HEK293 (cell line): ENCODE measurements at regions not wholly inside any gene's neighbourhood (a gene's known extent, or its start where the extent isn't known, plus 50 kb on each side); places are given as distances from the start of the nearest gene placed in this dataset.

Source experiments
- CTCF ChIA-PET: fragments of 350-600 bp; formaldehyde crosslinking; extraction: SDS; loops from one replicate; lab custom pipeline; 2021; ENCODE audit warnings: antibody characterized with exemption; lab: Yijun Ruan, JAX
- POLR2A ChIA-PET: fragments of 300-600 bp; formaldehyde crosslinking; extraction: SDS; loops from one replicate; lab custom pipeline; 2020; ENCODE audit warnings: antibody characterized with exemption, inconsistent platforms; lab: Yijun Ruan, JAX
- H3K27ac ChIP-seq: fragments of 200-500 bp; sonication (Bioruptor generic); 2 replicates; pipeline ENCODE4 v1.5.1; 2014; ENCODE audit warnings: low read depth, low read length, control low read depth, inconsistent platforms; ENCODE audit errors: extremely low read depth
- H3K36me3 ChIP-seq, 2 experiments: fragments of 200-500 bp in 1 of 2; sonication (Bioruptor generic) in 1 of 2; 1 replicate in 1 of 2; 2 replicates in 1 of 2; pipeline ENCODE4 v1.5.1; 2014 to 2017; ENCODE audit warnings: inconsistent platforms in 2 of 2, low read length in 2 of 2; ENCODE audit not compliant: control insufficient read depth in 2 of 2, insufficient read depth in 1 of 2
- H3K4me1 ChIP-seq: fragments of 200-500 bp; sonication (Bioruptor generic); 2 replicates; pipeline ENCODE4 v1.5.1; 2014; ENCODE audit warnings: mild to moderate bottlenecking, low read length, inconsistent platforms; ENCODE audit not compliant: control insufficient read depth, insufficient read depth
- H3K4me3 ChIP-seq: 2 replicates; pipeline ENCODE4 v1.5.1; 2011; ENCODE audit warnings: low read depth, mild to moderate bottlenecking, control low read depth, low read length, moderate library complexity
- H3K9me3 ChIP-seq: fragments of 200-500 bp; sonication (Bioruptor generic); 2 replicates; pipeline ENCODE4 v1.5.1; 2014; ENCODE audit warnings: low read depth, low read length, inconsistent platforms; ENCODE audit not compliant: control insufficient read depth, insufficient read depth
- BCL11B ChIP-seq: fragments of 450-650 bp; formaldehyde crosslinking; IDR thresholded peaks from 2 replicates; pipeline ENCODE4 v1.5.1; 2016; ENCODE audit warnings: low read depth, missing biosample characterization, missing genetic modification characterization
- HOXC10 ChIP-seq: sonication (generic); formaldehyde crosslinking; IDR thresholded peaks from 2 replicates; pipeline ENCODE4 v1.8.1; 2023; ENCODE audit warnings: mild to moderate bottlenecking, missing genetic modification reagents
- REPIN1 ChIP-seq: fragments of 450-650 bp; formaldehyde crosslinking; IDR thresholded peaks from 2 replicates; pipeline ENCODE4 v1.5.1; 2017; ENCODE audit warnings: missing biosample characterization, missing genetic modification characterization, low read depth
- SALL2 ChIP-seq: fragments of 450-650 bp; formaldehyde crosslinking; IDR thresholded peaks from 2 replicates; pipeline ENCODE4 v1.5.0; 2017; ENCODE audit warnings: missing biosample characterization, mild to moderate bottlenecking, missing genetic modification characterization, borderline replicate concordance
- SP7 ChIP-seq: fragments of 450-650 bp; formaldehyde crosslinking; IDR thresholded peaks from 2 replicates; pipeline ENCODE4 v1.5.1; 2016; ENCODE audit warnings: missing biosample characterization, missing genetic modification characterization
- TCF7L2 ChIP-seq: IDR thresholded peaks from 2 replicates; pipeline ENCODE4 v1.6.1; 2011; ENCODE audit warnings: low read depth, mild to moderate bottlenecking, inconsistent platforms, low read length, moderate library complexity, borderline replicate concordance
- WT1 ChIP-seq: fragments of 450-650 bp; formaldehyde crosslinking; IDR thresholded peaks from 2 replicates; pipeline ENCODE4 v1.5.1; 2016; ENCODE audit warnings: missing biosample characterization, missing genetic modification characterization
- ZBTB20 ChIP-seq: fragments of 450-650 bp; formaldehyde crosslinking; IDR thresholded peaks from 2 replicates; pipeline ENCODE4 v1.5.1; 2016; ENCODE audit warnings: missing biosample characterization, missing genetic modification characterization
- ZNF133 ChIP-seq: fragments of 450-650 bp; formaldehyde crosslinking; IDR thresholded peaks from 2 replicates; pipeline ENCODE4 v1.5.1; 2016; ENCODE audit warnings: missing biosample characterization, missing genetic modification characterization
- ZNF169 ChIP-seq: fragments of 450-650 bp; formaldehyde crosslinking; IDR thresholded peaks from 2 replicates; pipeline ENCODE4 v1.5.1; 2016; ENCODE audit warnings: missing biosample characterization, missing genetic modification characterization
- ZNF2 ChIP-seq: fragments of 450-650 bp; formaldehyde crosslinking; IDR thresholded peaks from 2 replicates; pipeline ENCODE4 v1.5.1; 2016; ENCODE audit warnings: missing biosample characterization, missing genetic modification characterization
- ZNF202 ChIP-seq: fragments of 450-650 bp; formaldehyde crosslinking; IDR thresholded peaks from 2 replicates; pipeline ENCODE4 v1.5.1; 2016; ENCODE audit warnings: missing biosample characterization, missing genetic modification characterization, borderline replicate concordance
- ZNF23 ChIP-seq: fragments of 450-650 bp; formaldehyde crosslinking; IDR thresholded peaks from 2 replicates; pipeline ENCODE4 v1.5.1; 2016; ENCODE audit warnings: missing biosample characterization, missing genetic modification characterization, borderline replicate concordance
- ZNF248 ChIP-seq: fragments of 450-650 bp; formaldehyde crosslinking; IDR thresholded peaks from 2 replicates; pipeline ENCODE4 v1.5.1; 2017; ENCODE audit warnings: missing biosample characterization, missing genetic modification characterization
- ZNF404 ChIP-seq: fragments of 450-650 bp; formaldehyde crosslinking; IDR thresholded peaks from 2 replicates; pipeline ENCODE4 v1.5.1; 2017; ENCODE audit warnings: missing biosample characterization, missing genetic modification characterization
- ZNF473 ChIP-seq: fragments of 450-650 bp; formaldehyde crosslinking; IDR thresholded peaks from 2 replicates; pipeline ENCODE4 v1.5.1; 2017; ENCODE audit warnings: missing biosample characterization, missing genetic modification characterization
- ZNF596 ChIP-seq: fragments of 450-650 bp; IDR thresholded peaks from 2 replicates; pipeline ENCODE4 v1.5.0; 2018; ENCODE audit warnings: missing biosample characterization, mild to moderate bottlenecking, missing genetic modification characterization, moderate library complexity
- ZNF664 ChIP-seq: fragments of 450-650 bp; formaldehyde crosslinking; IDR thresholded peaks from 2 replicates; pipeline ENCODE4 v1.5.1; 2016; ENCODE audit warnings: missing biosample characterization, missing genetic modification characterization
- ZNF677 ChIP-seq: fragments of 450-650 bp; IDR thresholded peaks from 2 replicates; pipeline ENCODE4 v1.5.0; 2018; ENCODE audit warnings: missing biosample characterization, mild to moderate bottlenecking, missing genetic modification characterization, moderate library complexity
- ZNF768 ChIP-seq: fragments of 450-650 bp; formaldehyde crosslinking; IDR thresholded peaks from 2 replicates; pipeline ENCODE4 v1.5.1; 2018; ENCODE audit warnings: missing biosample characterization, mild to moderate bottlenecking, missing genetic modification characterization
- ZXDB ChIP-seq: fragments of 450-650 bp; formaldehyde crosslinking; IDR thresholded peaks from 2 replicates; pipeline ENCODE4 v1.5.1; 2016; ENCODE audit warnings: missing biosample characterization, missing genetic modification characterization
- TF ChIP-seq, protein P1 (sequence below): fragments of 450-650 bp; formaldehyde crosslinking; IDR thresholded peaks from 2 replicates; pipeline ENCODE4 v1.5.1; 2016; ENCODE audit warnings: missing biosample characterization, missing genetic modification characterization
- TF ChIP-seq, protein P2 (sequence below): fragments of 450-650 bp; formaldehyde crosslinking; IDR thresholded peaks from 2 replicates; pipeline ENCODE4 v1.5.1; 2016; ENCODE audit warnings: missing biosample characterization, missing genetic modification characterization
- TF ChIP-seq, protein P3 (sequence below): fragments of 450-650 bp; formaldehyde crosslinking; IDR thresholded peaks from 2 replicates; pipeline ENCODE4 v1.5.1; 2016; ENCODE audit warnings: missing biosample characterization, missing genetic modification characterization
- TF ChIP-seq, protein P4 (sequence below): fragments of 450-650 bp; formaldehyde crosslinking; IDR thresholded peaks from 2 replicates; pipeline ENCODE4 v1.5.1; 2016; ENCODE audit warnings: missing biosample characterization, missing genetic modification characterization

DNA sequence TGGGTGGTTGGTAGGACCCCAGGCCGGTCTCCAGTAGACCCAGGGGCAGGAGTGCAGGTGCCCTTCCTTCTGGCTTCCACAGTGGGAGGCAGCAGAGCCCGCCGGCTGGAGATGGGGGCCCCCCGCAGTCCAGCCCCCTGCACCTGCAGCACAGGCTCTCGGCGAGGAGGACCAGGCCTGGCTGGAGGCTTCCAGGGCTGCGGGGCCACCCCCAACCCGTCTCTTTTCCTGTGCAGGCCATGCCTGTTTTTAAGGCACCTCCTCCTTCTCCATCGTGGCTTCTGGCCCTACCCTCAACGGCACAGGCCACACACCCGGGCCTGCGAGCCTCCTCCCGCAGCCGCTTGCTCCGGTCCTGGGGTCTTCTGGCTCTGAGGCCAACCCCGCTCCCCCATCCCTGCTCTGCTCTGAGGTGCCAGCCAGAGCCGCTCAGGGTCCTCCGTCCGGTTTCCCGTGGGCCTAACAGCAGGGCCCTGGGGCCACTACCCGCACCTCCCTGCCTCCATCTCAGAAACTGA lies 77.2 kb upstream of the ANKRD10 start:
- Histone ChIP-seq H3K4me3 (no peak overlapping the region), H3K36me3 (no peaks in the 10 kb centered on the region), H3K9me3 (no peaks in the 10 kb centered on the region), H3K4me1 (no peaks in the 10 kb centered on the region), H3K27ac (no peak overlapping the region)
- no peak for TF ChIP-seq ZNF677 (tag by site-specific recombination)
- TF ChIP-seq SALL2 (tag by site-specific recombination) = no peak
- TF ChIP-seq ZNF133 (tag by site-specific recombination) = no peak
- TF ChIP-seq ZNF404 (tag by site-specific recombination) = no peak
- TF ChIP-seq, protein P1, sequence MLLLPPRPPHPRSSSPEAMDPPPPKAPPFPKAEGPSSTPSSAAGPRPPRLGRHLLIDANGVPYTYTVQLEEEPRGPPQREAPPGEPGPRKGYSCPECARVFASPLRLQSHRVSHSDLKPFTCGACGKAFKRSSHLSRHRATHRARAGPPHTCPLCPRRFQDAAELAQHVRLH (tag by site-specific recombination) = no peak
- TF ChIP-seq ZNF596 (tag by site-specific recombination) = no peak
- TF ChIP-seq ZNF169 (tag by site-specific recombination) = no peak
- no peak for TF ChIP-seq BCL11B
- no peak for TF ChIP-seq WT1 (tag by site-specific recombination)
- TF ChIP-seq ZNF768 (tag by site-specific recombination) = no peak
- POLR2A ChIA-PET = no interaction called here
- CTCF ChIA-PET = no interaction called here

- ChIA-PET CTCF (no interaction called here), POLR2A (no interaction called here)
- Histone ChIP-seq H3K36me3 (no peaks in the 10 kb centered on the region), H3K27ac (no peak overlapping the region), H3K4me3 (no peak overlapping the region), H3K4me1 (no peaks in the 10 kb centered on the region), H3K9me3 (no peaks in the 10 kb centered on the region)
- TF ChIP-seq ZNF473 (tag by site-specific recombination) = no peak
These were observed 74.5 kb upstream of the ANKRD10 start for GRCh38 chr13:110989331-110989730.

- H3K4me3 ChIP-seq = no peak overlapping the region
- H3K36me3 ChIP-seq = no peaks in the 10 kb centered on the region
- H3K4me1 ChIP-seq = no peaks in the 10 kb centered on the region
- no peak for TF ChIP-seq ZNF169 (tag by site-specific recombination)
- TF ChIP-seq, protein P2, sequence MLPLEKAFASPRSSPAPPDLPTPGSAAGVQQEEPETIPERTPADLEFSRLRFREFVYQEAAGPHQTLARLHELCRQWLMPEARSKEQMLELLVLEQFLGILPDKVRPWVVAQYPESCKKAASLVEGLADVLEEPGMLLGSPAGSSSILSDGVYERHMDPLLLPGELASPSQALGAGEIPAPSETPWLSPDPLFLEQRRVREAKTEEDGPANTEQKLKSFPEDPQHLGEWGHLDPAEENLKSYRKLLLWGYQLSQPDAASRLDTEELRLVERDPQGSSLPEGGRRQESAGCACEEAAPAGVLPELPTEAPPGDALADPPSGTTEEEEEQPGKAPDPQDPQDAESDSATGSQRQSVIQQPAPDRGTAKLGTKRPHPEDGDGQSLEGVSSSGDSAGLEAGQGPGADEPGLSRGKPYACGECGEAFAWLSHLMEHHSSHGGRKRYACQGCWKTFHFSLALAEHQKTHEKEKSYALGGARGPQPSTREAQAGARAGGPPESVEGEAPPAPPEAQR (tag by site-specific recombination) = no peak
- TF ChIP-seq SP7 (tag by site-specific recombination) = no peak
- TF ChIP-seq ZNF664 (tag by site-specific recombination) = no peak
- TF ChIP-seq ZNF202 (tag by site-specific recombination) = no peak
- TF ChIP-seq ZNF23 (tag by site-specific recombination) = no peak
- no peak for TF ChIP-seq ZBTB20 (tag by site-specific recombination)
- no peak for TF ChIP-seq ZNF248 (tag by site-specific recombination)
- no peak for TF ChIP-seq REPIN1
- TF ChIP-seq, protein P3, sequence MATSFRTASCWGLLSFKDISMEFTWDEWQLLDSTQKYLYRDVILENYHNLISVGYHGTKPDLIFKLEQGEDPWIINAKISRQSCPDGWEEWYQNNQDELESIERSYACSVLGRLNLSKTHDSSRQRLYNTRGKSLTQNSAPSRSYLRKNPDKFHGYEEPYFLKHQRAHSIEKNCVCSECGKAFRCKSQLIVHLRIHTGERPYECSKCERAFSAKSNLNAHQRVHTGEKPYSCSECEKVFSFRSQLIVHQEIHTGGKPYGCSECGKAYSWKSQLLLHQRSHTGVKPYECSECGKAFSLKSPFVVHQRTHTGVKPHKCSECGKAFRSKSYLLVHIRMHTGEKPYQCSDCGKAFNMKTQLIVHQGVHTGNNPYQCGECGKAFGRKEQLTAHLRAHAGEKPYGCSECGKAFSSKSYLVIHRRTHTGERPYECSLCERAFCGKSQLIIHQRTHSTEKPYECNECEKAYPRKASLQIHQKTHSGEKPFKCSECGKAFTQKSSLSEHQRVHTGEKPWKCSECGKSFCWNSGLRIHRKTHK (tag by site-specific recombination) = no peak
- TF ChIP-seq ZXDB = no peak
- TF ChIP-seq, protein P4, sequence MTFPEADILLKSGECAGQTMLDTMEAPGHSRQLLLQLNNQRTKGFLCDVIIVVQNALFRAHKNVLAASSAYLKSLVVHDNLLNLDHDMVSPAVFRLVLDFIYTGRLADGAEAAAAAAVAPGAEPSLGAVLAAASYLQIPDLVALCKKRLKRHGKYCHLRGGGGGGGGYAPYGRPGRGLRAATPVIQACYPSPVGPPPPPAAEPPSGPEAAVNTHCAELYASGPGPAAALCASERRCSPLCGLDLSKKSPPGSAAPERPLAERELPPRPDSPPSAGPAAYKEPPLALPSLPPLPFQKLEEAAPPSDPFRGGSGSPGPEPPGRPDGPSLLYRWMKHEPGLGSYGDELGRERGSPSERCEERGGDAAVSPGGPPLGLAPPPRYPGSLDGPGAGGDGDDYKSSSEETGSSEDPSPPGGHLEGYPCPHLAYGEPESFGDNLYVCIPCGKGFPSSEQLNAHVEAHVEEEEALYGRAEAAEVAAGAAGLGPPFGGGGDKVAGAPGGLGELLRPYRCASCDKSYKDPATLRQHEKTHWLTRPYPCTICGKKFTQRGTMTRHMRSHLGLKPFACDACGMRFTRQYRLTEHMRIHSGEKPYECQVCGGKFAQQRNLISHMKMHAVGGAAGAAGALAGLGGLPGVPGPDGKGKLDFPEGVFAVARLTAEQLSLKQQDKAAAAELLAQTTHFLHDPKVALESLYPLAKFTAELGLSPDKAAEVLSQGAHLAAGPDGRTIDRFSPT (tag by site-specific recombination) = no peak
- TF ChIP-seq HOXC10 (CRISPR knock-in tag) = no peak
- no peak for TF ChIP-seq TCF7L2
- TF ChIP-seq ZNF2 (tag by site-specific recombination) = no peak
- H3K9me3 ChIP-seq = no peaks in the 10 kb centered on the region
- ChIA-PET CTCF (interaction anchor here (1.2 kb wide), 1 partner anchor 489 kb away, joined by 3 read pairs; no protein-coding TSS in a partner anchor), POLR2A (no interaction called here)
- H3K27ac ChIP-seq = no peak overlapping the region
These were observed 70.7 kb upstream of the ANKRD10 start for GRCh38 chr13:110985541-110985940.
